COLO829 (cell line): ENCODE measurements at regions not wholly inside any gene's neighbourhood (a gene's known extent, or its start where the extent isn't known, plus 50 kb on each side); places are given as distances from the start of the nearest gene placed in this dataset.

Experiments used
- DNase-seq: peaks from one replicate; pipeline ENCODE4 v3.0.0; 2012; ENCODE audit warnings: low spot score

GRCh38 chr3:70899816-70900215, 587.4 kb upstream of the MDFIC2 start:
- DNase-seq: peak; percentile 22

GRCh38 chr3:70890020-70890394, 577.6 kb upstream of the MDFIC2 start:
- no peak for DNase-seq

- DNase-seq: no peak
These were observed 577.0 kb upstream of the MDFIC2 start for GRCh38 chr3:70889162-70890019.

DNA sequence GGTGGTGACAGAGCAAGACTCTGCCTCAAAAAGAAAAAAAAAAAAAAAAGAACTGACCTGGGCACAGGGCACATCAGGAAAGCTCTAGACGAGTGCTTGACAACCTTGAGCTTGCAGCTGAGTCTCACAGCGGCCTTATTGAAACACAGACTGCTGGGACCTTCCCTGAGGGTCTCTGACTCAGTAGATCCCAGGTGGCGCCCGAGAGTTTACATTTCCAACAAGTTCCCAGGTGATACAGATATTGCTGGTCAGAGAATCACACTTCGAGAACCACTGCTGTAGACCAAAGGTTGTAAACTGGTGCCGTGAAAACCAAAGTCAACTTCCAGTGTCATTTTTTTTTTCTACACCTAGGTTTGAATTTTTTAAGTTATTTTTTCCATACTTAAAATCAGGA, 573.2 kb upstream of the MDFIC2 start:
- DNase-seq: no peak

DNA sequence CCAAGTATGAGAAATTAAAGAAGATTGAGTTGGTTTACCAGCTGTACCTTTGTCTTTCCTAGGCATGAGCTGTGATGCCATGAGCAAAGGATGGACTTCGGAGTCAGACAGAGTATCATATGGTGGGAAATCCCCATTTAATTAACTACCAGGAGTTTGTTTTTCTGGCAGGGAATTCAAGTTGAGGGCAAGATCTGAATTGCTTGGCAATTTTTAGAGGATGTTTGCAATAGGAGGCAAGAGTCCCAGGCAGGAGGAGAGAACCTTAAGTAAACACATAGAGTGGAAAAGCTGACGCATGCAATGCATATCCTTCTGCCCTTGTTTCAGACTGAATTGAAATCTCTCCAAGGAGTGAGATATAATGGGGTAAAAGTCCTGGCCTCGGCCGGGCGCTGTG, 569.7 kb upstream of the MDFIC2 start:
- DNase-seq: no peak

- no peak for DNase-seq
These were observed 568.0 kb upstream of the MDFIC2 start for GRCh38 chr3:70880421-70880820.

- DNase-seq: no peak
These were observed 563.7 kb upstream of the MDFIC2 start for GRCh38 chr3:70876154-70876553.

GRCh38 chr3:70874196-70874595, 561.8 kb upstream of the MDFIC2 start:
- DNase-seq: no peak

- no peak for DNase-seq
These were observed 561.2 kb upstream of the MDFIC2 start for GRCh38 chr3:70873686-70874085.

- DNase-seq: no peak
These were observed 559.6 kb upstream of the MDFIC2 start for GRCh38 chr3:70871909-70872656.

DNA sequence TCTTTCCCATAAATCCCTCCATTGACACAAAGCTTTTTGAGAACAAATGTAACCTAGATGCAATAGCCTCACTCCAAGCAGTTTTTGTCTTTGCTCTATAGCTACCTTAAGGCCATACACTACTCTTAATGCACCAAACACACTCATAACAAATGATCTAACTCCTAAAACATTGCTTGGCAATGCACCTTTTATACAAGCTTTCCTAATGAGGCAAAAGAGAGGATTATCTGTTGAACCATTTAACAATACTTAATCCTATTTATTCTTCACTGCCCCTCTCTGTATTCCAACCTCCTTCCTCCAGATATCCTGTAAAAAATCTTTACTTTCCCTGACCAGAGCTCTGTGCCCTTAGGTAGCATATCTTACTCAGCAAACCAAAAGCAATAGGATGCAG, 558.1 kb upstream of the MDFIC2 start:
- DNase-seq: no peak

DNA sequence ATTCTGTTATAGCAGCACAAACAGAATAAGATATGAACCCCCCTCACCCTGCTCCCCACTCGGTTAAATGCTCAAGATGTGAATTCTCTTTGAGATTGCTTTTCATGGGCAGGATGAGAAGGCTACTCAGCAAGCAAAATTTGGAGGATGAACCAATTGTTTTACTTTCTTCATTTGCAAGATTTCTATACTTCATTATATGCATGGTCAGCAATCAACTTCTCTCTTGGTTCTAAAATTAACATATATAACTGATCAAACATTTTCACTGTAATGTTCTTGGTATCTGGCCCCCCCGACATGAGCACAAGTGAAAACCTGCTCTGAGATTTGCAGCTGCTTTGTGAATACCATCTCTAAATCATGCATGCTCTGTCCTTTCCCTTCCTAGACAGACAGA, 556.1 kb upstream of the MDFIC2 start:
- DNase-seq: no peak

GRCh38 chr3:70863049-70863448, 550.6 kb upstream of the MDFIC2 start:
- no peak for DNase-seq

DNA sequence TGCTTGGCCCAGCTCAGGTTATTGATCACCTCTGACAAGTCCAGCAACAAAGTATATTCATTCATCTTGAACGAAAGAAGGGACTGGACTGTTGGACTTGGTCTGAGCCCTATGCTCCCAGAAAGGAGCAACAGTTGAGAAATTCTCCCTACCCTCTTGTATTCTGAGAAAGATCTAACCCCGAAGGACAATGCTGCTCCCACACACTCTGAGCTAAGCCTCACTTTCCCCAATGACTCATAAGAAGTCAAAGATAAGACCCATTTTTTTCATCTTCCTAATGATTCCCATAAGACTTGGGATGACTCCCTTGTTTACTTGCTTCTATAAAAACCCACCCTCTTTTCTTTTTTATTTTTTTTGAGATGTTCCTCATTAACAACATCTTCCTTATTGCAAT, 549.4 kb upstream of the MDFIC2 start:
- DNase-seq: peak; percentile 76

DNA sequence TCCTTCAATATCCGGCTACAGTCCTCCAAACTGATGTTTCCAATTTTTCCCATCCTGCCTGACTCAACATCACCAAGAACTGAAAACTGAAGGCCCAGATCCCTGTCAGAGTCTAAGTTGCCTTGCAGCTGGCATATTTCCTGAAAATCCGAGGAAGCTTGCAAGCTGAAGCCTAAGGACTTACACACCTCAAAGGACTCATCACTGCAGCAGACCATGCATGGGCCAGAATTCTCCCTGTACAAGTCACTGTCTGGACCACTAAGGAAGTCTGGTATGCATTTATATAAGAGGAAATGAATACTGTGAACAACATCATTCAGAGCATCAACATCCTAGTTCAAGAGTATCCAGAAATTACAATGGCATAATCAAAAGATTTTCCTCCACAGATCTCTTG, 548.8 kb upstream of the MDFIC2 start:
- DNase-seq: no peak

DNA sequence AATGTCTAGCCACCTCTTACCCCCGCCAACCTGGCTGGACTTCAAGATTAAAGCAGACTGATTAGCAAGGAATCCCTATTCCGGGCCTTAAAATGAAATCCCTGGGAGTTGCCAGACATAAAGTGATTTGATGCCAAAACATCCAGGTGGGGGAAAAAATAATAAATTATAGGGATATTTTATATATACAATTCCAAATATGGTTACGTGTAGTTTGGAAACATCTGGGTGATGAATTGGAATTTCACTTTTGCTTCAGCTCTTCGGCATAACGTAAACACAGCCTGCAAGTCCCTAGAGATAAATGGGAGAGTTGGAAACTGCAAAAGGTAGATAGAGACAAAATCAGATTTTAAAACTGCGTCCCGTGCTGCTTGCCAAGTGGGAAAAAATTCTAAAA, 545.5 kb upstream of the MDFIC2 start:
- DNase-seq: no peak

- DNase-seq: no peak
These were observed 544.1 kb upstream of the MDFIC2 start for GRCh38 chr3:70856414-70857162.

- no peak for DNase-seq
These were observed 542.7 kb upstream of the MDFIC2 start for GRCh38 chr3:70855149-70855548.

GRCh38 chr3:70854108-70854507, 541.7 kb upstream of the MDFIC2 start:
- DNase-seq: no peak

DNA sequence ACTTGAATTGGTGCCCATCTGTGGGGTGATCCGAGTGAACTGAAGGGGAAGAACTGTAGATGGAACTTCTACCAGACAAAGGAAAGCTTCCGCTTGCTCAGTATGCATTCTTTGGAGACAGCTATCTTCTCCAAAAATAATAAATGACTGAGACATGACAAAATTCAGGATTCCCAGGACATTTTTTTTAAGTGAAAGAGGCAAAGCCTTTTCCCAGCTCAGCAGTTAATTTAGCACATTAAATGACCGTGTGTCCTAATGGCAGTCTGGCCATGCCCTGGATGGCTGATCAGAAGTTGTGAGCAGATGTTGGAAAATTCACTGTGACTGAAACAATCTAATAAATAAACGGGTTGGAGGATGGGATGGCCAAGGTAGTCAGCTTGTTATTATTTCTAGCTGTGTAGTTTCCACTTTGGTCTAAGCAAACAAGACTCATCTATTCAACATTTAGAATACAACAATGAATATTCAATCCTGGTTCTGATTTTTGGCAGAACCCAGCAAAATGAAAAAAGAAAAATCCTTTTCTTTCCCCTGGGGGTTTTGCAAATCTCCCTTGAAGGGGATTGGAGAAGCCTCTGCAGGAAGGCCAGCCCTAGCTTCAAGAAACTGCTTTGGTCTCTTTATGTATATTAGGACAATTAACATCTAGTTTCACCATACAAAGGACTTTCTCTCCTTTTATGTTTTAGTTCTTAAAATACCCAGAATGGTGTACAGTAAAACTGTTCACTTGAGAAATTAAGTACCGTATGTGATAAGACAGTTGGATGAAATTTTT, 540.9 kb upstream of the MDFIC2 start:
- DNase-seq: no peak

- peak; percentile 44 for DNase-seq
These were observed 537.7 kb upstream of the MDFIC2 start for GRCh38 chr3:70849911-70850699.
